ENCODE measurements at regions not wholly inside any gene's neighbourhood (a gene's known extent, or its start where the extent isn't known, plus 50 kb on each side); places are given as distances from the start of the nearest gene placed in this dataset.

DNA sequence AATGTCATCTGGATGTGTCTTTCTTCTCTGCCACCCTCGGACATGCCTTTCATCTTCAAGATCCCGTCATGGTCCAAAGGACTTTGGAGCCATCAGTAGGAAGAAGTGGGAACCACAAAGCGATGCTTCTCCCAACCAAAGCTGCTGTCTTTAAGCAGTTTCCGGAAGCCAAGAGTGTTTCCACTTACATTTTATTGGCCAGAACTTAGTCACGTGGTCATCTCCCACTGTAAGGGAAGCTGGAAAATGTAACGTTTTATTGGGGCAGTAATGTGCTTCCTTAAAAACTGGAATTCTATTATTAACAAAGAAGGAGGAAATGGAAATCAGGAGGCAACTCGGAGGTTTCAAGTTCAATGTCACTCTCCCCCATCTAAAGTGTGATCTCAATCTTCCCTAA, 170.8 kb downstream of the ATG4C start:
- Mint-ChIP-seq H3K4me1 (ENCODE audit: low read depth) (no peaks in the 10 kb centered on the region), H3K27me3 (peaks cover 15% of the 10 kb centered on the region), H3K9me3 (no peaks in the 10 kb centered on the region), H3K36me3 (no peaks in the 10 kb centered on the region), H3K4me3 (no peak overlapping the region), H3K27ac (no peak overlapping the region)
- POLR2A ChIA-PET, result no interaction called here
- CTCF ChIA-PET, result no interaction called here
- no peak for DNase-seq
- intact Hi-C loops (cut with micrococcal nuclease), result no loop called here

- intact Hi-C loops (cut with micrococcal nuclease), result no loop called here
Observed at GRCh38 chr1:62955666-62956065, 171.7 kb downstream of the ATG4C start.

DNA sequence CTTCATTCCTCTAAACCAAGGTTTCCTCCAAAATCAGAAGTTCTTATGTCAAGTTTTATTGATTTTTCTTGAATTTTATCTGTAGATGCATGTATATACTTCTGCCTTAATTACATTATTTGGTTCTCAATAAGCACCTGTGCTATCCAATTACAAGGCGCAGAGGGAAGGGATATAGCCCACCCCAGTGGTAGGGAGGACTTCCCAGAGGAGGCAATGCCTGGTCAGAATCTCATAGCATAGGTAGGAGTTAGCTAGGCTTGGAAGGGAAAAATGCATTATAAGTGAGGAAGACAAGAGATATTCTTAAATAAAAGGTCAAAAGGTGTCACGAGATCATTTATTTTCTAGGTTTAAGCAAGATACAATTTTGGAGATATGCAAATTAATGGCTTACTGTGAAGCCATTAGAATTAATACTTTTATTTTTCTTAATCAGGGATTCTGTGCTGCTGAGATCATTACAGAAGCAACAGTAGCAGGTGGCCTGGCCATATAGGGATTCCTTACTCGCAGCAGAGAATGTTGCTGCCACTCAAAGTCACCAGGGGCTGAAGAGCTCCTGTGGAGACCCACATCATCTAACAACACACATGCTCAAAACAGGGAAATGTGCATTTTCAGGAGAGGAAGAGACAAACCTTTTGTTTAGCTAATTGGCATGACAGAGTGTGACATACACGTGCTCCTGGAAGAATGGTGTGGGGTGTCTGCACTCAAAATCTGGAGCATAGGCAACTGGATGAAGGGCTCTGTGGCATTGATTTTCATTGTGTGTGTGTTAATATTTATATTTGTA, 178.3 kb downstream of the ATG4C start:
- Mint-ChIP-seq H3K4me3 (no peak overlapping the region), H3K4me1 (ENCODE audit: low read depth) (no peaks in the 10 kb centered on the region), H3K27ac (no peak overlapping the region), H3K36me3 (no peaks in the 10 kb centered on the region), H3K27me3 (peaks cover 7% of the 10 kb centered on the region), H3K9me3 (no peaks in the 10 kb centered on the region)
- intact Hi-C loops (cut with micrococcal nuclease), result no loop called here
- POLR2A ChIA-PET, result no interaction called here
- CTCF ChIA-PET, result interaction anchor here (2.0 kb wide), 1 partner anchor 187 kb away, joined by 6 read pairs; no protein-coding TSS in a partner anchor
- DNase-seq, result no peak

More at GRCh38 chr1:62955666-62956065, 171.7 kb downstream of the ATG4C start:
- ChIA-PET POLR2A (no interaction called here), CTCF (no interaction called here)
- peaks cover 15% of the 10 kb centered on the region for H3K27me3 Mint-ChIP-seq
- no peaks in the 10 kb centered on the region for H3K4me1 Mint-ChIP-seq (ENCODE audit: low read depth)
- H3K9me3 Mint-ChIP-seq, result no peaks in the 10 kb centered on the region
- DNase-seq, result no peak
- no peaks in the 10 kb centered on the region for H3K36me3 Mint-ChIP-seq
- no peak overlapping the region for H3K4me3 Mint-ChIP-seq
- no peak overlapping the region for H3K27ac Mint-ChIP-seq

- intact Hi-C loops (cut with micrococcal nuclease), result no loop called here
- no peaks in the 10 kb centered on the region for H3K4me1 Mint-ChIP-seq (ENCODE audit: low read depth)
- H3K4me3 Mint-ChIP-seq, result no peak overlapping the region
- DNase-seq, result peak; percentile 44
- no peak overlapping the region for H3K27ac Mint-ChIP-seq
- H3K36me3 Mint-ChIP-seq, result no peaks in the 10 kb centered on the region
- POLR2A ChIA-PET, result no interaction called here
- CTCF ChIA-PET, result interaction anchor here (2.0 kb wide), 1 partner anchor 186 kb away, joined by 6 read pairs; no protein-coding TSS in a partner anchor
- peaks cover 6% of the 10 kb centered on the region for H3K27me3 Mint-ChIP-seq
- H3K9me3 Mint-ChIP-seq, result no peaks in the 10 kb centered on the region
Observed at GRCh38 chr1:62962901-62963776, 179.2 kb downstream of the ATG4C start.

DNA sequence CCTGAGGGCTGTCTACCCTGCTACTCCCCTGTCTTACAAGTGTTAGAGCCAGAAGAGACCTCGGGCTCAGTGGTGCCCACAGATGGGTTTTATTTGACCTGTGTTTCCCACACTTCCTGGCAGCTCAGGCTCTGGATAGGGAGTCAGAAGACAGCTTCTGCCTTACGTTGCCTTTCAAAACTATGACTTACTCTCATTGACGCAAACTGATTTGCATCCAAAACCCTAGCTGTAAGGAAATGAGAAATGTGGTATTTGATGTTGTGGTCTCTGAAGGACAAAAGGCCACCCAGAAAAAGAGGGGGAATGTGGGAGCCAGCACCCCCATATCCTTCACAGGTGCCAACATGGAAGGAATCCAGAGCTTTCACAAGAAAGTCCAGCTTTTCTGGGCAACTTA, 180.2 kb downstream of the ATG4C start:
- CTCF ChIA-PET, result no interaction called here
- H3K36me3 Mint-ChIP-seq, result no peaks in the 10 kb centered on the region

DNA sequence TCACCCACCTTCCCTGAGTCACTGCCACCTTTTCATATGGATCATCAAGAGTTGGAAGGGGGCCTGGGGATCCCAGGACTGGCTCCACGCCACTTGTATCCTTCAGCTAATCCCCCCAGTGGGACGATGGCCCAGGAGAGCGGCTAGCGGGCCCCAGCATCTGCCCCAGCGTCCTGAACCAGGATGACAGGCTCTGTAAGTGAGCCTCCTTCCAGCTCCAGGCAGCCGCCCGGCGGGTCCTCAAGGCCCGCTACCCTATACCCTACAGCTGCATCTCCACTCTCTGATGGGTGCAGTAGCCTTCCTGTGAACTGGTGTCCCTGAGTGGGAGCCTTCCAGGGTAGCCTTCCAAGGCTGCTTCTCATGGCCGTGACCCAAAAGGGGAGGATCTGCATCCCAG, 183.1 kb downstream of the ATG4C start:
- DNase-seq, result no peak
- no peak overlapping the region for H3K4me3 Mint-ChIP-seq
- peaks cover 6% of the 10 kb centered on the region for H3K27me3 Mint-ChIP-seq
- no peaks in the 10 kb centered on the region for H3K9me3 Mint-ChIP-seq
- intact Hi-C loops (cut with micrococcal nuclease), result loop anchor here (5.0 kb wide), 1 partner anchor 570 kb away; no protein-coding TSS in a partner anchor
- no peaks in the 10 kb centered on the region for H3K36me3 Mint-ChIP-seq
- POLR2A ChIA-PET, result no interaction called here
- H3K4me1 Mint-ChIP-seq (ENCODE audit: low read depth), result no peaks in the 10 kb centered on the region
- no peak overlapping the region for H3K27ac Mint-ChIP-seq
- CTCF ChIA-PET, result no interaction called here

More for the DNA sequence above, 180.2 kb downstream of the ATG4C start:
- peaks cover 6% of the 10 kb centered on the region for H3K27me3 Mint-ChIP-seq
- POLR2A ChIA-PET, result no interaction called here
- no peaks in the 10 kb centered on the region for H3K9me3 Mint-ChIP-seq
- no peaks in the 10 kb centered on the region for H3K4me1 Mint-ChIP-seq (ENCODE audit: low read depth)
- DNase-seq, result no peak
- intact Hi-C loops (cut with micrococcal nuclease), result loop anchor here (2.0 kb wide), 1 partner anchor 185 kb away; no protein-coding TSS in a partner anchor
- no peak overlapping the region for H3K27ac Mint-ChIP-seq
- no peak overlapping the region for H3K4me3 Mint-ChIP-seq

GRCh38 chr1:62977366-62977765, 193.4 kb downstream of the ATG4C start:
- ChIA-PET POLR2A (no interaction called here), CTCF (no interaction called here)
- Mint-ChIP-seq H3K4me3 (no peak overlapping the region), H3K36me3 (no peaks in the 10 kb centered on the region), H3K4me1 (ENCODE audit: low read depth) (no peaks in the 10 kb centered on the region), H3K9me3 (no peaks in the 10 kb centered on the region), H3K27ac (no peak overlapping the region), H3K27me3 (no peaks in the 10 kb centered on the region)
- no peak for DNase-seq
- intact Hi-C loops (cut with micrococcal nuclease), result no loop called here

DNA sequence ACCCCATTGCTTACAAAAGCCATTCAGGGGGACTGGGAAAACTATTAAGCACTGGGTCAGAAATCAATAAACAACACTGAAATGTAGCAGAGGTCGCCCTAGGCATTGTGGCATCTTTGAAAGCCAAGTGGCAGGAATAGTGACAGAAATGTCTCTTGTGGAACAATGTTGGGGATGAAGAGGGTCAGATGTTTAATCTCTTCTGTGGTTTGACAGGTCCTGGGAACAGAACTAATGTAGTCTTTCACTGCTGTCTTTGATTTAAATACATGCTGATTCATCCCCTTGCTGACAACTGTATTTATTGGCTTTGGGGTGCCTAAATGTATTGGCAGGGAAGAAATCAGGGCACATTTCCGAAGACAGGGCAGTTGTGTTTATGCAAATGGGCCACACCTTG, 194.8 kb downstream of the ATG4C start:
- H3K27me3 Mint-ChIP-seq, result no peaks in the 10 kb centered on the region
- intact Hi-C loops (cut with micrococcal nuclease), result no loop called here
- POLR2A ChIA-PET, result no interaction called here
- no peaks in the 10 kb centered on the region for H3K36me3 Mint-ChIP-seq
- no peak for DNase-seq
- no peaks in the 10 kb centered on the region for H3K9me3 Mint-ChIP-seq
- no peak overlapping the region for H3K27ac Mint-ChIP-seq
- H3K4me3 Mint-ChIP-seq, result no peak overlapping the region
- no peaks in the 10 kb centered on the region for H3K4me1 Mint-ChIP-seq (ENCODE audit: low read depth)
- CTCF ChIA-PET, result no interaction called here

- ChIA-PET POLR2A (no interaction called here), CTCF (no interaction called here)
- no peak for DNase-seq
- Mint-ChIP-seq H3K4me1 (ENCODE audit: low read depth) (no peaks in the 10 kb centered on the region), H3K9me3 (no peaks in the 10 kb centered on the region), H3K36me3 (no peaks in the 10 kb centered on the region), H3K27me3 (no peaks in the 10 kb centered on the region), H3K27ac (no peak overlapping the region), H3K4me3 (no peak overlapping the region)
- intact Hi-C loops (cut with micrococcal nuclease), result no loop called here
Observed at GRCh38 chr1:62981434-62981833, 197.5 kb downstream of the ATG4C start.

GRCh38 chr1:62988867-62989266, 204.9 kb downstream of the ATG4C start:
- H3K36me3 Mint-ChIP-seq, result no peaks in the 10 kb centered on the region
- no peak overlapping the region for H3K4me3 Mint-ChIP-seq
- ChIA-PET POLR2A (no interaction called here), CTCF (no interaction called here)
- H3K27me3 Mint-ChIP-seq, result peaks cover 18% of the 10 kb centered on the region
- no peaks in the 10 kb centered on the region for H3K9me3 Mint-ChIP-seq
- no peak overlapping the region for H3K27ac Mint-ChIP-seq
- no peaks in the 10 kb centered on the region for H3K4me1 Mint-ChIP-seq (ENCODE audit: low read depth)
- DNase-seq, result no peak
- intact Hi-C loops (cut with micrococcal nuclease), result no loop called here

DNA sequence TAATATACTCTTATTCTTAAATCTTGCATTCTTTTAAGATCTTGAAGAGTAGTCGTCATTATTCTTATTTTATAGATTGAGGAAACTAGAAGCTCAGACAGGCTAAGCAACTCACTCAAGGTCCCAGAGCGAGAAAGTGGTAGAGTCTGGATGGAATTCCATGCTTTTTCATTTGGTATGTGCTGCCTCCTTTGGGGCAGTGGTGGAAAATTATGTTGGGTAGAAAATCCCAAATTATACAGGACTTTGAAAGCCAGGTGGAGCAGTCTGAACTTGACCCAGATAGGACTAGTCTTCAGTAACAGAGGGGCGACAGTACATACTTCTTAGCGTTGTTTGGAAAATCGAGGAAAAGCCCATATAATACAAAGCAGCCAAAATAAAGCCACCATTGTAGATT, 205.6 kb downstream of the ATG4C start:
- Mint-ChIP-seq H3K9me3 (no peaks in the 10 kb centered on the region), H3K4me3 (no peak overlapping the region), H3K27me3 (peaks cover 18% of the 10 kb centered on the region), H3K27ac (no peak overlapping the region), H3K36me3 (no peaks in the 10 kb centered on the region), H3K4me1 (ENCODE audit: low read depth) (no peaks in the 10 kb centered on the region)
- ChIA-PET POLR2A (no interaction called here), CTCF (no interaction called here)
- intact Hi-C loops (cut with micrococcal nuclease), result no loop called here
- DNase-seq, result no peak

DNA sequence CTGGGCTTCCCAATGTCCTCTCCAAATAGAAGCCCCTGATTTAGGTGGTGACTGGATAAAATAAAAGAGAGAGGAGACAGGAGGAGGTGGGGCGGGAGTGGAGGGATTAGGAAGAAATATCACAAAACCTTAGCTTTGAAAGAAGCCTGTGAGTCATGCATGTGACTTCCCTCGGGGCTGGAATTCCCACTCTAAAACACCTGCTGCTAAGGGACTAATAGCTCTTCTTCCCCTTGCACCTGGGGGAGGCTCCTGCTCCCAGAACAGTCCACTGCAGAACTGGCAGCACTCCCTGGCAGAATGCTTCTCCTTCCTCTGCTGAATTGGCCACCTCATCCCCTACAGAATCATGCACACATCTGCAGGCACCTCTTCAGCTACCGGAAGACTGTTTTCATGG, 207.2 kb downstream of the ATG4C start:
- CTCF ChIA-PET, result no interaction called here

GRCh38 chr1:62993844-62994243, 209.9 kb downstream of the ATG4C start:
- Mint-ChIP-seq H3K9me3 (no peaks in the 10 kb centered on the region), H3K36me3 (no peaks in the 10 kb centered on the region), H3K27ac (no peak overlapping the region), H3K4me1 (ENCODE audit: low read depth) (no peaks in the 10 kb centered on the region), H3K4me3 (no peak overlapping the region), H3K27me3 (peaks cover 19% of the 10 kb centered on the region)
- DNase-seq, result no peak
- ChIA-PET POLR2A (no interaction called here), CTCF (no interaction called here)
- intact Hi-C loops (cut with micrococcal nuclease), result no loop called here

More for the DNA sequence above, 207.2 kb downstream of the ATG4C start:
- peaks cover 18% of the 10 kb centered on the region for H3K27me3 Mint-ChIP-seq
- intact Hi-C loops (cut with micrococcal nuclease), result no loop called here
- POLR2A ChIA-PET, result no interaction called here
- H3K27ac Mint-ChIP-seq, result no peak overlapping the region
- no peak overlapping the region for H3K4me3 Mint-ChIP-seq
- no peaks in the 10 kb centered on the region for H3K4me1 Mint-ChIP-seq (ENCODE audit: low read depth)
- H3K9me3 Mint-ChIP-seq, result no peaks in the 10 kb centered on the region
- DNase-seq, result no peak
- no peaks in the 10 kb centered on the region for H3K36me3 Mint-ChIP-seq

Data from activated CD4-positive, alpha-beta memory T cell treated with anti-CD3 and anti-CD28 coated beads for 36 hours (primary cell).